OCI-LY3 (cell line): ENCODE measurements at regions not wholly inside any gene's neighbourhood (a gene's known extent, or its start where the extent isn't known, plus 50 kb on each side); places are given as distances from the start of the nearest gene placed in this dataset.

ENCODE experiments used
- CTCF ChIP-seq: fragments of 200-600, 300-600 bp; sonication (generic); IDR thresholded peaks from 2 replicates; pipeline ENCODE4 v1.5.1; 2014; ENCODE audit warnings: antibody characterized with exemption, low read length, low read depth
- EZH2phosphoT487 ChIP-seq: fragments of 200-600 bp; shearing (Covaris generic); IDR thresholded peaks from 2 replicates; pipeline ENCODE4 v1.6.1; 2018; ENCODE audit warnings: antibody characterized with exemption, mixed run types, low read depth

GRCh38 chr12:18805516-18806248 is 67.8 kb downstream of the CAPZA3 start:
- TF ChIP-seq CTCF (peak; percentile 6; the same call in 1 of the 2 replicates), EZH2phosphoT487 (no peak)
